ENCODE measurements at regions not wholly inside any gene's neighbourhood (a gene's known extent, or its start where the extent isn't known, plus 50 kb on each side); places are given as distances from the start of the nearest gene placed in this dataset.

- TF ChIP-seq ZNF646 (CRISPR knock-in tag; IDR thresholded peaks at IDR 0.05): no peak
These were observed 86.6 kb downstream of the PRLHR start (continued) for GRCh38 chr10:118508863-118509262.

GRCh38 chr10:118508355-118508754, 87.1 kb downstream of the PRLHR start:
- Histone ChIP-seq H3K4me3 (replicated peaks in 1 of 3; ENCODE audit: insufficient read depth in 1 of 3, low read depth in 2 of 3, low read length in 3 of 3) (no peak overlapping the region), H2AFZ (ENCODE audit: low read length) (no peak overlapping the region), H3K4me1 (ENCODE audit: insufficient read depth, low read length) (no peaks in the 10 kb centered on the region), H3K4me2 (ENCODE audit: low read depth, low read length) (no peak overlapping the region), H4K20me1 (ENCODE audit: insufficient read depth, low read length) (no peaks in the 10 kb centered on the region), H3K36me3 (replicated peaks in 1 of 2; ENCODE audit: control insufficient read depth in 1 of 2, insufficient read depth in 2 of 2, low read length in 2 of 2) (no peaks in the 10 kb centered on the region), H3K27ac (ENCODE audit: extremely low read length, insufficient read depth, low read length) (no peak overlapping the region), H3K9ac (ENCODE audit: insufficient read depth, low read depth, low read length) (no peak overlapping the region), H3K27me3 (ENCODE audit: control insufficient read depth in 1 of 2, insufficient read depth in 2 of 2, low read length in 2 of 2) (no peaks in the 10 kb centered on the region; a peak in 1 of 5 replicates), H3K9me3 (ENCODE audit: low read length) (no peaks in the 10 kb centered on the region), H3K79me2 (ENCODE audit: insufficient read depth, low read length) (no peaks in the 10 kb centered on the region)
- intact Hi-C loops (cut with micrococcal nuclease; ENCODE audit: unreplicated experiment) (no loop called here), in situ Hi-C loops (cut with HindIII; ENCODE audit: extremely low pct_ligation_motif_present, low pct_unique_long_range_greater_than_20kb) (no loop called here)
- no TSS peak for BruUV-seq (replicated peaks)
- ATAC-seq: no peak
- DNase-seq (ENCODE audit: low spot score): no peak
- 2% methylated on average over 2 of the region's 2 CpGs for WGBS (ENCODE audit: low lambda C conversion rate)
- no peak for FAIRE-seq
- no peak for TF ChIP-seq ETV5 (CRISPR knock-in tag; IDR thresholded peaks at IDR 0.05; ENCODE audit: borderline replicate concordance)
- no peak for TF ChIP-seq ZNF557 (CRISPR knock-in tag; IDR thresholded peaks at IDR 0.05)
- TF ChIP-seq TBP (CRISPR knock-in tag; IDR thresholded peaks at IDR 0.05): no peak
- TF ChIP-seq NR0B2 (CRISPR knock-in tag; IDR thresholded peaks at IDR 0.05): no peak
- no peak for TF ChIP-seq NCOR1 (IDR thresholded peaks at IDR 0.05; ENCODE audit: borderline replicate concordance, low read length)
- no peak for TF ChIP-seq CERS6 (CRISPR knock-in tag; IDR thresholded peaks at IDR 0.05)
- TF ChIP-seq TGIF2 (CRISPR knock-in tag; IDR thresholded peaks at IDR 0.05): no peak
- TF ChIP-seq HIVEP1 (CRISPR knock-in tag; IDR thresholded peaks at IDR 0.05): no peak
- no peak for TF ChIP-seq BRF2 (CRISPR knock-in tag; IDR thresholded peaks at IDR 0.05)
- ChIA-PET CTCF (ENCODE audit: low intra/inter-chr PET ratio, low total read pairs) (no interaction called here), POLR2A (no interaction called here)
